ENCODE measurements at regions not wholly inside any gene's neighbourhood (a gene's known extent, or its start where the extent isn't known, plus 50 kb on each side); places are given as distances from the start of the nearest gene placed in this dataset.

GRCh38 chr11:30719371-30719770, 133.2 kb upstream of the MPPED2 start:
- no peaks in the 10 kb centered on the region for H3K9me3 ChIP-seq (ENCODE audit: severe bottlenecking)
- H3K27ac ChIP-seq: no peak overlapping the region
- no peak for DNase-seq
- no peaks in the 10 kb centered on the region for H3K27me3 ChIP-seq (ENCODE audit: insufficient read depth, low read depth, severe bottlenecking)
- H3K36me3 ChIP-seq: no peaks in the 10 kb centered on the region
- no peak for TF ChIP-seq CTCF (IDR thresholded peaks at IDR 0.05; ENCODE audit: low read depth, low read length)
- H3K4me3 ChIP-seq (ENCODE audit: low read depth, low read length): no peak overlapping the region

- H3K27me3 ChIP-seq (ENCODE audit: insufficient read depth, low read depth, severe bottlenecking): no peaks in the 10 kb centered on the region
- no peak for TF ChIP-seq CTCF (IDR thresholded peaks at IDR 0.05; ENCODE audit: low read depth, low read length)
Measured at GRCh38 chr11:30717641-30718040, 131.5 kb upstream of the MPPED2 start.

GRCh38 chr11:30717009-30717408, 130.9 kb upstream of the MPPED2 start:
- no peak for TF ChIP-seq CTCF (IDR thresholded peaks at IDR 0.05; ENCODE audit: low read depth, low read length)
- H3K9me3 ChIP-seq (ENCODE audit: severe bottlenecking): no peaks in the 10 kb centered on the region
- no peak for DNase-seq

More at GRCh38 chr11:30717641-30718040, 131.5 kb upstream of the MPPED2 start:
- no peak for DNase-seq
- Histone ChIP-seq H3K4me3 (ENCODE audit: low read depth, low read length) (no peak overlapping the region), H3K36me3 (no peaks in the 10 kb centered on the region), H3K27ac (no peak overlapping the region), H3K9me3 (ENCODE audit: severe bottlenecking) (no peaks in the 10 kb centered on the region)

GRCh38 chr11:30712749-30713148, 126.6 kb upstream of the MPPED2 start:
- no peak for DNase-seq
- no peak for TF ChIP-seq CTCF (IDR thresholded peaks at IDR 0.05; ENCODE audit: low read depth, low read length)

More at GRCh38 chr11:30717009-30717408, 130.9 kb upstream of the MPPED2 start:
- no peaks in the 10 kb centered on the region for H3K36me3 ChIP-seq
- no peak overlapping the region for H3K4me3 ChIP-seq (ENCODE audit: low read depth, low read length)
- no peaks in the 10 kb centered on the region for H3K27me3 ChIP-seq (ENCODE audit: insufficient read depth, low read depth, severe bottlenecking)
- no peak overlapping the region for H3K27ac ChIP-seq

GRCh38 chr11:30710221-30710620, 124.1 kb upstream of the MPPED2 start:
- Histone ChIP-seq H3K27ac (no peak overlapping the region), H3K36me3 (no peaks in the 10 kb centered on the region), H3K4me3 (ENCODE audit: low read depth, low read length) (no peak overlapping the region), H3K9me3 (ENCODE audit: severe bottlenecking) (no peaks in the 10 kb centered on the region), H3K27me3 (ENCODE audit: insufficient read depth, low read depth, severe bottlenecking) (no peaks in the 10 kb centered on the region)
- no peak for DNase-seq
- TF ChIP-seq CTCF (IDR thresholded peaks at IDR 0.05; ENCODE audit: low read depth, low read length): no peak

More at GRCh38 chr11:30712749-30713148, 126.6 kb upstream of the MPPED2 start:
- Histone ChIP-seq H3K9me3 (ENCODE audit: severe bottlenecking) (no peaks in the 10 kb centered on the region), H3K4me3 (ENCODE audit: low read depth, low read length) (no peak overlapping the region), H3K36me3 (no peaks in the 10 kb centered on the region), H3K27ac (no peak overlapping the region), H3K27me3 (ENCODE audit: insufficient read depth, low read depth, severe bottlenecking) (no peaks in the 10 kb centered on the region)

- Histone ChIP-seq H3K27ac (no peak overlapping the region), H3K36me3 (no peaks in the 10 kb centered on the region), H3K27me3 (ENCODE audit: insufficient read depth, low read depth, severe bottlenecking) (no peaks in the 10 kb centered on the region), H3K9me3 (ENCODE audit: severe bottlenecking) (no peaks in the 10 kb centered on the region), H3K4me3 (ENCODE audit: low read depth, low read length) (no peak overlapping the region)
- no peak for TF ChIP-seq CTCF (IDR thresholded peaks at IDR 0.05; ENCODE audit: low read depth, low read length)
- no peak for DNase-seq
Measured at GRCh38 chr11:30707110-30707509, 121.0 kb upstream of the MPPED2 start.

Measured in WERI-Rb-1 (cell line).